KMS-11 (cell line): ENCODE measurements at regions not wholly inside any gene's neighbourhood (a gene's known extent, or its start where the extent isn't known, plus 50 kb on each side); places are given as distances from the start of the nearest gene placed in this dataset.

Source experiments
- H2AFZ ChIP-seq: fragments of 200-600 bp; sonication (generic); 2 replicates; pipeline ENCODE4 v1.6.1; 2016; ENCODE audit warnings: antibody characterized with exemption, mixed run types, low read depth
- H3K27ac ChIP-seq: fragments of 200-600 bp; sonication (generic); 2 replicates; pipeline ENCODE4 v1.6.1; 2016; ENCODE audit warnings: mild to moderate bottlenecking, mixed run types
- H3K27me3 ChIP-seq: fragments of 200-600 bp; sonication (generic); 2 replicates; pipeline ENCODE4 v1.6.1; 2017; ENCODE audit warnings: mild to moderate bottlenecking, low read depth, mixed run types, moderate library complexity; ENCODE audit not compliant: insufficient read depth
- H3K36me3 ChIP-seq: fragments of 200-600 bp; sonication (generic); 2 replicates; pipeline ENCODE4 v1.6.1; 2017; ENCODE audit warnings: mild to moderate bottlenecking, mixed run types; ENCODE audit not compliant: insufficient read depth
- H3K4me1 ChIP-seq: fragments of 200-600 bp; sonication (generic); 2 replicates; pipeline ENCODE4 v1.6.1; 2016; ENCODE audit warnings: mild to moderate bottlenecking, low read depth, mixed run types; ENCODE audit not compliant: poor library complexity, severe bottlenecking
- H3K4me2 ChIP-seq: fragments of 200-600 bp; sonication (generic); 2 replicates; pipeline ENCODE4 v1.7.0; 2016; ENCODE audit warnings: mild to moderate bottlenecking, mixed run types
- H3K4me3 ChIP-seq: fragments of 200-600 bp; sonication (generic); IDR thresholded peaks from 2 replicates; pipeline ENCODE4 v1.6.1; 2017; ENCODE audit warnings: low read depth, low read length, mixed read lengths; ENCODE audit not compliant: insufficient read depth
- H3K79me2 ChIP-seq: fragments of 200-600 bp; sonication (generic); 2 replicates; pipeline ENCODE4 v1.6.1; 2016; ENCODE audit warnings: low read depth, mixed run types; ENCODE audit not compliant: insufficient read depth
- H3K9ac ChIP-seq: fragments of 200-600 bp; sonication (generic); 2 replicates; pipeline ENCODE4 v1.6.1; 2016; ENCODE audit warnings: mild to moderate bottlenecking, mixed run types
- H4K20me1 ChIP-seq: fragments of 200-600 bp; sonication (generic); 2 replicates; pipeline ENCODE4 v1.6.1; 2016; ENCODE audit warnings: mild to moderate bottlenecking, mixed run types; ENCODE audit not compliant: insufficient read depth
- CTCF ChIP-seq: fragments of 200-600 bp; sonication (generic); conservative IDR thresholded peaks from 2 replicates; pipeline ENCODE4 v1.6.1; 2017; ENCODE audit warnings: low read depth, mild to moderate bottlenecking, antibody characterized with exemption, low read length, moderate library complexity, mixed read lengths

GRCh38 chr10:91073286-91073979, 147.0 kb upstream of the PCGF5 start:
- Histone ChIP-seq H3K27ac (no peak overlapping the region), H3K4me3 (no peak overlapping the region), H2AFZ (no peak overlapping the region), H3K27me3 (no peaks in the 10 kb centered on the region), H3K79me2 (no peaks in the 10 kb centered on the region), H3K9ac (no peak overlapping the region), H3K4me2 (no peak overlapping the region), H3K36me3 (no peaks in the 10 kb centered on the region), H3K4me1 (no peaks in the 10 kb centered on the region), H4K20me1 (no peaks in the 10 kb centered on the region)
- TF ChIP-seq CTCF, result no peak

DNA sequence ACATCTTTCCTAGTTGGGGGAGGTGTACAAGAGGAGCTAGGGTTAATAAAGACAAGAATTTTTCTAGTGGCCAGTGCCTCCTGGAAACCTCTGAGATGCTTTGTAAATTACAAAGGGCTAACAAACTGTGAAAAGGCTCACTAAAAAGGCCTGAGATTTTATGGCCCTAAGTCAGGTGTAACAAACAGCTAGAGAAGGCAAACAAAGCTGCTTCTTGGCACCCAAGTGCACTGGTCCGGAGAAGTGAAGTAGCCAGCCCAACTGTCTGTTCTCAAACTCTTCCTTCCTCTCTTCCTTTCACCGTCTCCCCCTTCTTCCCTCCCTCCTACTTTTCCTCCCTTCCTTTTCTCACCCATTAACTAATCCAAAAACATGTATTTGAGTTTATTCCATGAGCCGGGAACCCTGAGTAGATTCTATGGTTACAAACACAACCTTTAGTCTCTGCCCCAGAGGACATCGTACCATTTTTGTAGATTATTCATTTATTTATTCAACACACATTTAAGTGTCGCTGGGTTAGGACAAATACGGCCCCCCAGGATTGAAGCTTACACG, 143.4 kb upstream of the PCGF5 start:
- Histone ChIP-seq H3K4me3 (no peak overlapping the region), H3K4me2 (no peak overlapping the region), H4K20me1 (no peaks in the 10 kb centered on the region), H2AFZ (no peak overlapping the region), H3K79me2 (no peaks in the 10 kb centered on the region), H3K9ac (no peak overlapping the region), H3K4me1 (no peaks in the 10 kb centered on the region), H3K27me3 (no peaks in the 10 kb centered on the region), H3K27ac (no peak overlapping the region), H3K36me3 (no peaks in the 10 kb centered on the region)
- TF ChIP-seq CTCF, result no peak

DNA sequence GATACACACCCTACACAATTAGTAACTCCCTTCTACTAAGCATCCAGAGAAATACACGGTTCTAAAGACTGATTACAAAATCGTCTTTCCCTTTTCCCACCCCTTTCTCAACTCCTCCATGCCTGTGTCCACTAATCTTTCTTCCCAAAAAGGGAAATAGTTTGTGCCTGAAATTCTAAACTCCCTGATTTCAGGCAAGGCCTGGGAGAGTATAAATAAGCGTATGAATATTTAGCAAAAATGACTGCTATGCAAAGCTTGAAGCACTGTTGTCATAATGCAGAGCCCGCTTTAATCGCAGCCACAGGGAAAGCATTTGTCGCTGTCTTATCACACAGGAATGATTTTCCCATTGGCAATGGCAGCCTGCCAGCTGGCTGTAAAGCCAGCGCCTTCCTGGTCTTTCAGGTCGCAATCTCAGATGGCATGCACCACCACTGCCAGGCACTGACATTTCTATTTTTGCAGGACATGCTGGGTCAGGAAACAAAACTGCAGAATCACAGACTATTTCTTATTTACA, 142.9 kb upstream of the PCGF5 start:
- Histone ChIP-seq H3K4me2 (no peak overlapping the region), H3K4me3 (no peak overlapping the region), H3K4me1 (no peaks in the 10 kb centered on the region), H3K27ac (no peak overlapping the region), H2AFZ (no peak overlapping the region), H3K9ac (no peak overlapping the region), H3K36me3 (no peaks in the 10 kb centered on the region), H3K27me3 (no peaks in the 10 kb centered on the region), H4K20me1 (no peaks in the 10 kb centered on the region), H3K79me2 (no peaks in the 10 kb centered on the region)
- TF ChIP-seq CTCF, result no peak

GRCh38 chr10:91080776-91081175, 139.7 kb upstream of the PCGF5 start:
- no peak overlapping the region for H3K9ac ChIP-seq
- H3K27ac ChIP-seq, result no peak overlapping the region
- H2AFZ ChIP-seq, result no peak overlapping the region
- no peak for TF ChIP-seq CTCF
- H3K36me3 ChIP-seq, result no peaks in the 10 kb centered on the region
- H3K4me3 ChIP-seq, result no peak overlapping the region
- no peaks in the 10 kb centered on the region for H3K4me1 ChIP-seq
- no peaks in the 10 kb centered on the region for H3K27me3 ChIP-seq
- no peaks in the 10 kb centered on the region for H3K79me2 ChIP-seq
- H4K20me1 ChIP-seq, result no peaks in the 10 kb centered on the region
- H3K4me2 ChIP-seq, result no peak overlapping the region
